ENCODE measurements at regions not wholly inside any gene's neighbourhood (a gene's known extent, or its start where the extent isn't known, plus 50 kb on each side); places are given as distances from the start of the nearest gene placed in this dataset.

GRCh38 chr20:60535211-60535610 lies 577.0 kb downstream of the CDH26 start:
- Histone ChIP-seq H3K36me3 (ENCODE audit: control insufficient read depth in 2 of 2, extremely low read depth in 1 of 2, insufficient read depth in 1 of 2, low read length in 1 of 2) (no peaks in the 10 kb centered on the region), H3K9me3 (no peaks in the 10 kb centered on the region), H3K27me3 (replicated peaks in 1 of 2; ENCODE audit: control insufficient read depth in 2 of 2, extremely low read depth in 1 of 2, insufficient read depth in 2 of 2, low read length in 1 of 2) (no peaks in the 10 kb centered on the region), H3K4me3 (ENCODE audit: control insufficient read depth in 1 of 2, extremely low read depth in 1 of 2, low read length in 1 of 2) (no peak overlapping the region), H3K27ac (ENCODE audit: low read length) (no peak overlapping the region), H3K4me1 (ENCODE audit: control insufficient read depth in 1 of 2, extremely low read depth in 1 of 2, insufficient read depth in 2 of 2, low read length in 2 of 2) (no peaks in the 10 kb centered on the region)
- Mint-ChIP-seq H3K4me3 (no peak overlapping the region), H3K27me3 (peaks cover 15 to 18% of the 10 kb centered on the region in 2 donors), H3K36me3 (no peaks in the 10 kb centered on the region), H3K27ac (no peak overlapping the region), H3K9me3 (no peaks in the 10 kb centered on the region), H3K4me1 (no peaks in the 10 kb centered on the region)
- ChIA-PET CTCF (no interaction called here), POLR2A (no interaction called here)
- ATAC-seq (replicated peaks in 1 of 4) (no peak), DNase-seq (no peak)
- 67% methylated on average over 1 of the region's 3 CpGs for WGBS (ENCODE audit: insufficient coverage)

GRCh38 chr20:60540591-60540990 lies 582.4 kb downstream of the CDH26 start:
- CTCF ChIA-PET, result no interaction called here
- peaks cover 7 to 8% of the 10 kb centered on the region in 2 donors for H3K27me3 Mint-ChIP-seq
- no peaks in the 10 kb centered on the region for H3K4me1 ChIP-seq (ENCODE audit: control insufficient read depth in 1 of 2, extremely low read depth in 1 of 2, insufficient read depth in 2 of 2, low read length in 2 of 2)

DNA sequence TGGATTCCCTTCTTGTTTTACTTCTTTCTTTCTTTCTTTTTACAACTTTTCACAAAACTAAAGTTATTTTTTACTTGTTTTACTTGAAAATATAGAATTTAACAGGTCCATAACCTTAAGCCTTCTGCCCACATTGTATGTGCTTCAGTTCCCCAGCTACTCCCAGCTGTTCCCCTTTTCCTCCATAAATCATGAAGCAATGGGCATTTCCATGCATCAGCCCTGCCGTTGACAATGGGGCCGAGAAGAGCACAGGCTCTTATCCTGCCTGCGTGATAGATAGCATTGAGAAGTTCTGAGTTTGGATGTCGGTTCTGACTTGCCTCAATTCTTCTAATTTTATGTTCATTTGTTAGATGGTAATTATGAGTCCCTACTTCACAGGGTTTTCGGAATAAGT lies 583.8 kb downstream of the CDH26 start:
- no peaks in the 10 kb centered on the region for H3K4me1 ChIP-seq (ENCODE audit: control insufficient read depth in 1 of 2, extremely low read depth in 1 of 2, insufficient read depth in 2 of 2, low read length in 2 of 2)
- DNase-seq (no peak), ATAC-seq (replicated peaks in 1 of 4) (no peak)
- Mint-ChIP-seq H3K27me3 (peaks cover 3 to 6% of the 10 kb centered on the region in 2 donors), H3K4me3 (no peak overlapping the region), H3K4me1 (no peaks in the 10 kb centered on the region), H3K27ac (no peak overlapping the region), H3K9me3 (peaks cover 5 to 10% (median 8%) of the 10 kb centered on the region in 3 donors), H3K36me3 (no peaks in the 10 kb centered on the region)
- no peaks in the 10 kb centered on the region for H3K9me3 ChIP-seq
- CTCF ChIA-PET, result no interaction called here
- no peak overlapping the region for H3K4me3 ChIP-seq (ENCODE audit: control insufficient read depth in 1 of 2, extremely low read depth in 1 of 2, low read length in 1 of 2)
- WGBS (ENCODE audit: insufficient coverage), result no CpG with 5 or more reads among the region's 5 CpGs
- peaks cover 0 to 2% of the 10 kb centered on the region in 2 experiments for H3K27me3 ChIP-seq (replicated peaks in 1 of 2; ENCODE audit: control insufficient read depth in 2 of 2, extremely low read depth in 1 of 2, insufficient read depth in 2 of 2, low read length in 1 of 2)
- H3K27ac ChIP-seq (ENCODE audit: low read length), result no peak overlapping the region
- POLR2A ChIA-PET, result no interaction called here
- H3K36me3 ChIP-seq (ENCODE audit: control insufficient read depth in 2 of 2, extremely low read depth in 1 of 2, insufficient read depth in 1 of 2, low read length in 1 of 2), result no peaks in the 10 kb centered on the region

More at GRCh38 chr20:60540591-60540990, 582.4 kb downstream of the CDH26 start:
- no peak for ATAC-seq (replicated peaks in 1 of 4)
- Mint-ChIP-seq H3K4me3 (no peak overlapping the region), H3K36me3 (no peaks in the 10 kb centered on the region), H3K9me3 (no peaks in the 10 kb centered on the region), H3K27ac (no peak overlapping the region), H3K4me1 (no peaks in the 10 kb centered on the region)
- WGBS (ENCODE audit: insufficient coverage), result no CpG with 5 or more reads among the region's 3 CpGs
- Histone ChIP-seq H3K4me3 (ENCODE audit: control insufficient read depth in 1 of 2, extremely low read depth in 1 of 2, low read length in 1 of 2) (no peak overlapping the region), H3K27me3 (replicated peaks in 1 of 2; ENCODE audit: control insufficient read depth in 2 of 2, extremely low read depth in 1 of 2, insufficient read depth in 2 of 2, low read length in 1 of 2) (peaks cover 0 to 2% of the 10 kb centered on the region in 2 experiments), H3K9me3 (no peaks in the 10 kb centered on the region), H3K36me3 (ENCODE audit: control insufficient read depth in 2 of 2, extremely low read depth in 1 of 2, insufficient read depth in 1 of 2, low read length in 1 of 2) (no peaks in the 10 kb centered on the region), H3K27ac (ENCODE audit: low read length) (no peak overlapping the region)
- DNase-seq, result no peak
- POLR2A ChIA-PET, result no interaction called here

DNA sequence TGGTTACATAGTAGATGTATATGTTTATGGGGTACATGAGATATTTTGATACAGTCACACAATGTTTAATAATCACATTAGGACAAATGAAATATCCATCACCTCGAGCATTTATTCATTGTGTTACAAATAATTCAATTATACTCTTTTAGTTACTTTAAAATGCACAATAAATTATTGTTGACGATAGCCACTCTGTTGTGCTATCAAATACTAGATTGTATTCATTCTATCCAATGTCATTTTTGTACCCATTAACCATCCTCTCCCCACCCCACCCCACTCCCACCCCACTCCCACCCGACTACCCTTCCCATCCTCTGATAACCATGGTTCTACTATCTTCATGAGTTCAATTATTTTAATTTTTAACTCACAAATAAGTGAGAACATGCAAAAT lies 585.4 kb downstream of the CDH26 start:
- peaks cover 8 to 18% (median 11%) of the 10 kb centered on the region in 3 donors for H3K9me3 Mint-ChIP-seq
- Histone ChIP-seq H3K9me3 (no peaks in the 10 kb centered on the region), H3K36me3 (ENCODE audit: control insufficient read depth in 2 of 2, extremely low read depth in 1 of 2, insufficient read depth in 1 of 2, low read length in 1 of 2) (no peaks in the 10 kb centered on the region), H3K27ac (ENCODE audit: low read length) (no peak overlapping the region), H3K4me3 (ENCODE audit: control insufficient read depth in 1 of 2, extremely low read depth in 1 of 2, low read length in 1 of 2) (no peak overlapping the region), H3K27me3 (replicated peaks in 1 of 2; ENCODE audit: control insufficient read depth in 2 of 2, extremely low read depth in 1 of 2, insufficient read depth in 2 of 2, low read length in 1 of 2) (peaks cover 0 to 2% of the 10 kb centered on the region in 2 experiments), H3K4me1 (ENCODE audit: control insufficient read depth in 1 of 2, extremely low read depth in 1 of 2, insufficient read depth in 2 of 2, low read length in 2 of 2) (no peaks in the 10 kb centered on the region)
- ChIA-PET CTCF (no interaction called here), POLR2A (no interaction called here)
- no peak for ATAC-seq (replicated peaks in 1 of 4)
- no peaks in the 10 kb centered on the region for H3K36me3 Mint-ChIP-seq
- no peak overlapping the region for H3K27ac Mint-ChIP-seq
- H3K27me3 Mint-ChIP-seq, result peaks cover 3 to 13% of the 10 kb centered on the region in 2 donors
- no peaks in the 10 kb centered on the region for H3K4me1 Mint-ChIP-seq
- WGBS (ENCODE audit: insufficient coverage), result 67% methylated on average over 2 of the region's 3 CpGs
- H3K4me3 Mint-ChIP-seq, result no peak overlapping the region
- DNase-seq, result no peak

DNA sequence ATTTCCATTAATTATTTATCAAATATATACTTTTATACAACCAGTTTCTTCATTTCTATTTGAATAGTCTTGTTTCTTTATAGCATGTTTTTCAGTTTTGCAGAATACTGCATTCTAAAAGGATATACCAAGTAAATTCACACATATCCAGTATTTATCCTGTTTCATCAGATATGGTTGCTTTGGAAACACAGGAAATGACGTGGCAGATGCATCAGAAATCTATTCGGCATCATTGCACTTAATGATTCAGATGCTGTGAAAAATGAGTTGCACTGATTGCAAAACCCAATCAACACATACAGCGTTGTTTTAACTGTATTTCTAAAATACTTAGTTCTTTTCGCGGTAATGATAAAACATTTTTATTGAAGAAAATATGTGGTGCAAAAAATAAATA lies 594.9 kb downstream of the CDH26 start:
- H3K9me3 ChIP-seq, result no peaks in the 10 kb centered on the region
- no CpG with 5 or more reads among the region's 5 CpGs for WGBS (ENCODE audit: insufficient coverage)
- H3K36me3 Mint-ChIP-seq, result no peaks in the 10 kb centered on the region
- H3K27ac Mint-ChIP-seq, result no peak overlapping the region
- peaks cover 19 to 22% of the 10 kb centered on the region in 2 donors for H3K27me3 Mint-ChIP-seq
- H3K4me3 Mint-ChIP-seq, result no peak overlapping the region
- POLR2A ChIA-PET, result no interaction called here
- CTCF ChIA-PET, result no interaction called here
- H3K9me3 Mint-ChIP-seq, result peaks cover 0 to 7% (median 0%) of the 10 kb centered on the region in 3 donors
- ATAC-seq (replicated peaks in 1 of 4) (no peak), DNase-seq (no peak)
- peaks cover 0 to 6% of the 10 kb centered on the region in 2 experiments for H3K27me3 ChIP-seq (replicated peaks in 1 of 2; ENCODE audit: control insufficient read depth in 2 of 2, extremely low read depth in 1 of 2, insufficient read depth in 2 of 2, low read length in 1 of 2)
- H3K4me1 Mint-ChIP-seq, result no peaks in the 10 kb centered on the region
- no peaks in the 10 kb centered on the region for H3K4me1 ChIP-seq (ENCODE audit: control insufficient read depth in 1 of 2, extremely low read depth in 1 of 2, insufficient read depth in 2 of 2, low read length in 2 of 2)
- H3K4me3 ChIP-seq (ENCODE audit: control insufficient read depth in 1 of 2, extremely low read depth in 1 of 2, low read length in 1 of 2), result no peak overlapping the region
- H3K36me3 ChIP-seq (ENCODE audit: control insufficient read depth in 2 of 2, extremely low read depth in 1 of 2, insufficient read depth in 1 of 2, low read length in 1 of 2), result no peaks in the 10 kb centered on the region
- H3K27ac ChIP-seq (ENCODE audit: low read length), result no peak overlapping the region

DNA sequence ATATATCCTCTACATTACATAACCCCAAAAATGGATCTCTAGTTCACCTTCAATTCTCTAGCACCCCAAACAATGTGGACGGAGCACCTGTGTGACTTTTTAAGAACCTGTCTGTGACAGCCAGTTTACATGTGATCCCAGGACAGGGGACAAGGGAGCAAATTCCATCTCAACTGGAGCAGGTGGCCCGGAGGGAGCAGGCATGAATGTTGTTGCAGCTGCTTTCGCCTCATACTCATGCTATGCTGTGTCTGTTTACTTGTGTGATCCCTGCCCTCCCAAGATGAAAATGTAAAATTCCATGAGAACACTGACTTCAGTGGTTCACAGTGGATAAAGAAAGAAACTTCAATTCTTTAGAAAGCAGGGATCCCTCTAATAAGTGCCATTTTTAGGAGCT lies 600.3 kb downstream of the CDH26 start:
- POLR2A ChIA-PET, result no interaction called here
- H3K4me3 Mint-ChIP-seq, result no peak overlapping the region
- ATAC-seq (replicated peaks in 1 of 4) (no peak), DNase-seq (no peak)
- H3K9me3 Mint-ChIP-seq, result no peaks in the 10 kb centered on the region
- Histone ChIP-seq H3K4me3 (ENCODE audit: control insufficient read depth in 1 of 2, extremely low read depth in 1 of 2, low read length in 1 of 2) (no peak overlapping the region), H3K36me3 (ENCODE audit: control insufficient read depth in 2 of 2, extremely low read depth in 1 of 2, insufficient read depth in 1 of 2, low read length in 1 of 2) (no peaks in the 10 kb centered on the region), H3K9me3 (no peaks in the 10 kb centered on the region), H3K27ac (ENCODE audit: low read length) (no peak overlapping the region), H3K4me1 (ENCODE audit: control insufficient read depth in 1 of 2, extremely low read depth in 1 of 2, insufficient read depth in 2 of 2, low read length in 2 of 2) (no peaks in the 10 kb centered on the region), H3K27me3 (replicated peaks in 1 of 2; ENCODE audit: control insufficient read depth in 2 of 2, extremely low read depth in 1 of 2, insufficient read depth in 2 of 2, low read length in 1 of 2) (peaks cover 0 to 22% of the 10 kb centered on the region in 2 experiments)
- H3K4me1 Mint-ChIP-seq, result no peaks in the 10 kb centered on the region
- no peak overlapping the region for H3K27ac Mint-ChIP-seq
- peaks cover 18 to 23% of the 10 kb centered on the region in 2 donors for H3K27me3 Mint-ChIP-seq
- CTCF ChIA-PET, result interaction anchor here in 1 of 2 donors (0.5 kb wide), 1 partner anchor 347 kb away, joined by 3 read pairs; no protein-coding TSS in a partner anchor
- 86% methylated on average over 3 of the region's 3 CpGs for WGBS (ENCODE audit: insufficient coverage)
- no peaks in the 10 kb centered on the region for H3K36me3 Mint-ChIP-seq

- POLR2A ChIA-PET, result no interaction called here
- Histone ChIP-seq H3K36me3 (ENCODE audit: control insufficient read depth in 2 of 2, extremely low read depth in 1 of 2, insufficient read depth in 1 of 2, low read length in 1 of 2) (no peaks in the 10 kb centered on the region), H3K27ac (ENCODE audit: low read length) (no peak overlapping the region), H3K4me3 (ENCODE audit: control insufficient read depth in 1 of 2, extremely low read depth in 1 of 2, low read length in 1 of 2) (no peak overlapping the region), H3K4me1 (ENCODE audit: control insufficient read depth in 1 of 2, extremely low read depth in 1 of 2, insufficient read depth in 2 of 2, low read length in 2 of 2) (no peaks in the 10 kb centered on the region), H3K27me3 (replicated peaks in 1 of 2; ENCODE audit: control insufficient read depth in 2 of 2, extremely low read depth in 1 of 2, insufficient read depth in 2 of 2, low read length in 1 of 2) (peaks cover 0 to 22% of the 10 kb centered on the region in 2 experiments), H3K9me3 (no peaks in the 10 kb centered on the region)
- Mint-ChIP-seq H3K9me3 (no peaks in the 10 kb centered on the region), H3K27ac (no peak overlapping the region), H3K36me3 (no peaks in the 10 kb centered on the region), H3K27me3 (peaks cover 16 to 25% of the 10 kb centered on the region in 2 donors), H3K4me1 (no peaks in the 10 kb centered on the region), H3K4me3 (no peak overlapping the region)
- DNase-seq (no peak), ATAC-seq (replicated peaks in 1 of 4) (no peak)
- CTCF ChIA-PET, result no interaction called here
- WGBS (ENCODE audit: insufficient coverage), result 50% methylated on average over 6 of the region's 7 CpGs
These were observed 601.2 kb downstream of the CDH26 start for GRCh38 chr20:60559462-60559861.

Data from T-cell (primary cell).